ENCODE measurements at regions not wholly inside any gene's neighbourhood (a gene's known extent, or its start where the extent isn't known, plus 50 kb on each side); places are given as distances from the start of the nearest gene placed in this dataset.

DNA sequence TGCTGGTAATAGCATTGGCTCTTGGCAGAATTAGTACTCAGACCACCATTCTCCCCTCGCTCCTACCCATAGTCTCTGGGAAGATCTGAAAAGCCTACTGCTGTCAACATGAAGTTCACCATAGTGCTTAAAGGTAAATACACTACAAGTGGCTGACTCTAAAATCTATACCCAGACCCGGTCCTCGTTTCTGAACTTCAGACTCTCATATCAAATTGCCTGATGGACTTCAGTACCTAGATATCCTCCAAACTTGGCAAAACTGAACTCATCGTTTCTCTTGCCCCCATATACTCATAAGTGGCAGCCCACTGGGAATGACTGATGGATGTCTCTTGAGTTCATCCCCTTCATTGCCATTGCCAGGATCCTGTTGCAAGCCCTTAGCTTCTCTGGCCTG, 67.3 kb downstream of the VCPKMT start:
- Histone ChIP-seq H3K27ac (no peak overlapping the region), H3K4me3 (no peak overlapping the region), H3K27me3 (replicated peaks; ENCODE audit: insufficient read depth) (no peaks in the 10 kb centered on the region), H3K36me3 (no peaks in the 10 kb centered on the region), H3K9me3 (no peaks in the 10 kb centered on the region), H3K4me1 (ENCODE audit: control insufficient read depth in 1 of 2, low read depth in 2 of 2) (peaks cover 13 to 18% of the 10 kb centered on the region in 2 donors)
- DNase-seq (ENCODE audit: low spot score) (no peak), ATAC-seq (ENCODE audit: insufficient number of reproducible peaks, low FRiP score, low read depth) (no peak)
- TF ChIP-seq, protein P1, sequence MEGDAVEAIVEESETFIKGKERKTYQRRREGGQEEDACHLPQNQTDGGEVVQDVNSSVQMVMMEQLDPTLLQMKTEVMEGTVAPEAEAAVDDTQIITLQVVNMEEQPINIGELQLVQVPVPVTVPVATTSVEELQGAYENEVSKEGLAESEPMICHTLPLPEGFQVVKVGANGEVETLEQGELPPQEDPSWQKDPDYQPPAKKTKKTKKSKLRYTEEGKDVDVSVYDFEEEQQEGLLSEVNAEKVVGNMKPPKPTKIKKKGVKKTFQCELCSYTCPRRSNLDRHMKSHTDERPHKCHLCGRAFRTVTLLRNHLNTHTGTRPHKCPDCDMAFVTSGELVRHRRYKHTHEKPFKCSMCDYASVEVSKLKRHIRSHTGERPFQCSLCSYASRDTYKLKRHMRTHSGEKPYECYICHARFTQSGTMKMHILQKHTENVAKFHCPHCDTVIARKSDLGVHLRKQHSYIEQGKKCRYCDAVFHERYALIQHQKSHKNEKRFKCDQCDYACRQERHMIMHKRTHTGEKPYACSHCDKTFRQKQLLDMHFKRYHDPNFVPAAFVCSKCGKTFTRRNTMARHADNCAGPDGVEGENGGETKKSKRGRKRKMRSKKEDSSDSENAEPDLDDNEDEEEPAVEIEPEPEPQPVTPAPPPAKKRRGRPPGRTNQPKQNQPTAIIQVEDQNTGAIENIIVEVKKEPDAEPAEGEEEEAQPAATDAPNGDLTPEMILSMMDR (IDR thresholded peaks at IDR 0.05): no peak

DNA sequence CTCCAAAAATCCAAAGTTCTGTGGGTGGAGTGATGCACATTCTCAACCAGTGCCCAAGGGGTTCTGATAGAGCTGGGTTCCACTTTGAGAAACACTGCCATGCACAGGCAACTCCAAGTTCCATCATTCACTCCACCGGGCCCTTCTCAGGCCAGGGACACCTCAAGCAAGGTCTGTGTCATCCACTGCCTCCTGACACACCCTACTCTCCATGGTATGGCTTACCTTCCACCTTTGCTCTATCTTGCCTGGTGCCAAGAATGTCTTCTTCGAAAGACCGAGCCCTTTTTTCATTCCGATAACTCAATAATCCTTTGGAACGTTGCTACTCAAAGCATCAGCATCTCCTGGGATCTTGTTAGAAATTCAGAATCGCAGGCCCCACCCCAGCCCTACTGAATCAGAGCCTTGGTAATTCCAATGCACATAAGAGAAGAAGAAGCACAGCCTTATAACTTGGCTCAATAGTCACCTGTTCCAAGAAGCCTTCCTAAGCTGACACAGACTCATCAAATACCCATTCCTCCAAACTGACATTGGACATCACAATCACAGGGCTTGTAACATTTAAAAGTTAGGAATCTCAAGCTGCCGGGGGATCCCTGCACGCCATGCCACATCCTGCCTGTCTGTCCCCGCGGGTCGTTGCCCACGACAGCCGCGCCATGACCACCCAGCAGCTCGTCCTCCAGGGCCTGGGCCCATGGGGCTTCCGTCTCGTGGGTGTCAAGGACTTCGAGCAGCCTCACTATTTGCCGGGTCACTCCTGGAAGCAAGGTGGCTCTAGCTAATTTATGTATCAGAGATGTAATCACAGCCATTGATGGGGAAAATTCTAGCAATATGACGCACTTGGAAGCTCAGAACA, 66.4 kb downstream of the VCPKMT start:
- ATAC-seq (ENCODE audit: insufficient number of reproducible peaks, low FRiP score, low read depth): no peak

DNA sequence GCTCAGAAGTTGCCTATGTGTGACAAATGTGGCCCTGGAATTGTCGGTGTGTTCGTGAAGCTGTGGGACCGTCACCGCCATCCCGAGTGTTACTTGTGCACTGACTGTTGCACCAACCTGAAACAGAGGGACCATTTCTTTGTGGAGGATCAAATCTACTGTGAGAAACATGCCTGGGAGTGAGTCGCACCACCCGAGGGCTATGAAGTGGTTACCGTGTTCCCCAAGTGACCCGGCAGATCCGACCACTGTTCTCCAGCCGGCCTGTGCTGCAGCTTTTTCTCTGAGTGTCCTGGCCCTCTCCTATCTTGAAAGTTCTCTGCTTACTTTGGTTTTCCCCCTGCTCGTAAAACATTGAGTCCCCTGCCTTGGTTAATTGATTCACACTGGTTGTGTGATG, 65.3 kb downstream of the VCPKMT start:
- H3K4me1 ChIP-seq (ENCODE audit: control insufficient read depth in 1 of 2, low read depth in 2 of 2): peaks cover 0 to 4% of the 10 kb centered on the region in 2 donors
- H3K36me3 ChIP-seq: no peaks in the 10 kb centered on the region
- no peak for ATAC-seq (ENCODE audit: insufficient number of reproducible peaks, low FRiP score, low read depth)

More for the DNA sequence above, 66.4 kb downstream of the VCPKMT start:
- Histone ChIP-seq H3K9me3 (no peaks in the 10 kb centered on the region), H3K27me3 (replicated peaks; ENCODE audit: insufficient read depth) (no peaks in the 10 kb centered on the region), H3K36me3 (no peaks in the 10 kb centered on the region), H3K4me3 (no peak overlapping the region), H3K4me1 (ENCODE audit: control insufficient read depth in 1 of 2, low read depth in 2 of 2) (peaks cover 6 to 11% of the 10 kb centered on the region in 2 donors), H3K27ac (no peak overlapping the region)
- no peak for DNase-seq (ENCODE audit: low spot score)
- TF ChIP-seq, protein P1 (IDR thresholded peaks at IDR 0.05): no peak

DNA sequence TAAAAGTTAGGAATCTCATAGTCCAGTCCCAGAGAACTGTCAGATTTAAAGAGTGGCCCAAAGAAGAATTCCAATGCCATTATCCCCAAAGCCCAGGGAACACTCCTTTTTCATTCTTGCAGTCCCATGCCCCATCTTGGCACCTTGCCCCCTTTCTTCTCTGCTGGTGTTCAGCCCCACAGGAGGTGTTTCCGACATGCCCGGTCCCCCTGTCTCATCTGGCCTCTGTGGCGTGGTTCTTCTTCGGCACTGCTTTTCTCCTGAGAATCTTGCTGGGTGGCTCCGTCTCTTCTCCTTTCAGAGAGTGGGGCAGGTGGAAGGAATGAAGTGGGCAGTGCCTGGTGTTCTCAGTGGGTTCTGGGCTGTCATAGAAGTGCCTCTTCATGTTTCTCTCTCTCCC, 64.7 kb downstream of the VCPKMT start:
- ATAC-seq (ENCODE audit: insufficient number of reproducible peaks, low FRiP score, low read depth): no peak
- no peak for DNase-seq (ENCODE audit: low spot score)
- TF ChIP-seq, protein P1 (IDR thresholded peaks at IDR 0.05): no peak
- Histone ChIP-seq H3K4me3 (no peak overlapping the region), H3K27ac (no peak overlapping the region), H3K9me3 (no peaks in the 10 kb centered on the region), H3K4me1 (ENCODE audit: control insufficient read depth in 1 of 2, low read depth in 2 of 2) (peaks cover 0 to 4% of the 10 kb centered on the region in 2 donors), H3K27me3 (replicated peaks; ENCODE audit: insufficient read depth) (no peaks in the 10 kb centered on the region), H3K36me3 (no peaks in the 10 kb centered on the region)

More for the DNA sequence above, 65.3 kb downstream of the VCPKMT start:
- DNase-seq (ENCODE audit: low spot score): no peak
- Histone ChIP-seq H3K27ac (no peak overlapping the region), H3K27me3 (replicated peaks; ENCODE audit: insufficient read depth) (no peaks in the 10 kb centered on the region), H3K9me3 (no peaks in the 10 kb centered on the region), H3K4me3 (no peak overlapping the region)
- TF ChIP-seq, protein P1 (IDR thresholded peaks at IDR 0.05): no peak

DNA sequence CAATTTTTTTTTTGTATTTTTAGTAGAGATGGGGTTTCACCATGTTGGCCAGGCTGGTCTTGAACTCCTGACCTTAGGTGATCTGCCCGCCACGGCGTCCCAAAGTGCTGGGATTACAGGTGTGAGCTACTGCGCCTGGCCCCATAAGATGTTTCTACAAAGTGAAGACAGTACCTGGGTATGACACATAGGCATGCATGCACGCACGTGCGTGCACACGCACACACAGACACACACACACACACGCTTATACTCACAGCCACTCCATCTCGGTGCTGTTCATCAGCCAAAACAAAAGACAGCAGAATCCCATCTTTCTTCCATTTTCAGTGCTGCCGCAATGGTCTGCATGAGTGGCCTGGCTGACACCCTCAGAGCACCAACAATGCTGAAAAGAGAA, 63.9 kb downstream of the VCPKMT start:
- no peak for ATAC-seq (ENCODE audit: insufficient number of reproducible peaks, low FRiP score, low read depth)

More for the DNA sequence above, 63.9 kb downstream of the VCPKMT start:
- H3K4me1 ChIP-seq (ENCODE audit: control insufficient read depth in 1 of 2, low read depth in 2 of 2): no peaks in the 10 kb centered on the region
- TF ChIP-seq, protein P1 (IDR thresholded peaks at IDR 0.05): no peak
- no peak overlapping the region for H3K27ac ChIP-seq
- no peaks in the 10 kb centered on the region for H3K36me3 ChIP-seq
- no peaks in the 10 kb centered on the region for H3K27me3 ChIP-seq (replicated peaks; ENCODE audit: insufficient read depth)
- no peaks in the 10 kb centered on the region for H3K9me3 ChIP-seq
- H3K4me3 ChIP-seq: no peak overlapping the region
- no peak for DNase-seq (ENCODE audit: low spot score)
